ENCODE measurements at regions not wholly inside any gene's neighbourhood (a gene's known extent, or its start where the extent isn't known, plus 50 kb on each side); places are given as distances from the start of the nearest gene placed in this dataset.

GRCh38 chr1:221888801-221889200 is 146.9 kb upstream of the DUSP10 start:
- H3K18ac ChIP-seq (ENCODE audit: low read depth in 1 of 2, low read length in 2 of 2) = peak overlapping the region in 1 of 2 experiments; percentile 0
- no peak overlapping the region for H3K27ac ChIP-seq (ENCODE audit: low read length, poor library complexity, severe bottlenecking)
- H2BK120ac ChIP-seq (ENCODE audit: low read depth, low read length) = no peak overlapping the region
- no peak overlapping the region for H3K4me3 ChIP-seq (ENCODE audit: insufficient read depth in 1 of 2, low read depth in 1 of 2, low read length in 2 of 2)
- H2AFZ ChIP-seq (ENCODE audit: low read depth, low read length) = no peak overlapping the region
- H3K4ac ChIP-seq (ENCODE audit: low read depth in 1 of 2, low read length in 2 of 2) = no peak overlapping the region
- no peaks in the 10 kb centered on the region for H3K79me1 ChIP-seq (replicated peaks; ENCODE audit: low read length, poor library complexity, severe bottlenecking)
- peak overlapping the region; percentile 5 to 38 for H2BK12ac ChIP-seq (ENCODE audit: low read length in 2 of 2)
- H2BK15ac ChIP-seq (ENCODE audit: low read depth, poor library complexity, severe bottlenecking) = no peak overlapping the region
- WGBS = 97% methylated on average over 5 of the region's 5 CpGs
- H3K4me1 ChIP-seq (ENCODE audit: control insufficient read depth, insufficient read depth, low read depth, low read length) = peaks cover 7% of the 10 kb centered on the region
- no peak overlapping the region for H3K23ac ChIP-seq (ENCODE audit: low read length in 2 of 2)
- no peak overlapping the region for H3K9ac ChIP-seq (ENCODE audit: low read length)
- H2AK5ac ChIP-seq (ENCODE audit: low read length, severe bottlenecking) = no peak overlapping the region
- H3K9me3 ChIP-seq (ENCODE audit: control insufficient read depth, low read length) = no peaks in the 10 kb centered on the region
- H4K91ac ChIP-seq (ENCODE audit: low read length) = peak overlapping the region; percentile 65
- no peak overlapping the region for H2BK5ac ChIP-seq (ENCODE audit: low read depth, low read length, poor library complexity, severe bottlenecking)
- H3K14ac ChIP-seq (ENCODE audit: low read length in 2 of 2) = no peak overlapping the region
- no peaks in the 10 kb centered on the region for H3K27me3 ChIP-seq (ENCODE audit: control insufficient read depth in 1 of 2, insufficient read depth in 1 of 2, low read length in 2 of 2)
- no peaks in the 10 kb centered on the region for H3K36me3 ChIP-seq (ENCODE audit: control insufficient read depth in 1 of 2, insufficient read depth in 2 of 2, low read depth in 1 of 2, low read length in 2 of 2)
- H4K8ac ChIP-seq (ENCODE audit: low read length) = no peak overlapping the region
- H3K4me2 ChIP-seq (ENCODE audit: low read length, poor library complexity, severe bottlenecking) = no peak overlapping the region
- no peak for DNase-seq

GRCh38 chr1:221888218-221888617 is 146.3 kb upstream of the DUSP10 start:
- peak overlapping the region in 1 of 2 experiments; percentile 5 for H2BK12ac ChIP-seq (ENCODE audit: low read length in 2 of 2)
- H3K79me1 ChIP-seq (replicated peaks; ENCODE audit: low read length, poor library complexity, severe bottlenecking) = no peaks in the 10 kb centered on the region
- no peak overlapping the region for H3K23ac ChIP-seq (ENCODE audit: low read length in 2 of 2)
- no peaks in the 10 kb centered on the region for H3K9me3 ChIP-seq (ENCODE audit: control insufficient read depth, low read length)
- H3K9ac ChIP-seq (ENCODE audit: low read length) = no peak overlapping the region
- H3K27me3 ChIP-seq (ENCODE audit: control insufficient read depth in 1 of 2, insufficient read depth in 1 of 2, low read length in 2 of 2) = no peaks in the 10 kb centered on the region
- H3K4me1 ChIP-seq (ENCODE audit: control insufficient read depth, insufficient read depth, low read depth, low read length) = peaks cover 7% of the 10 kb centered on the region
- H2BK15ac ChIP-seq (ENCODE audit: low read depth, poor library complexity, severe bottlenecking) = no peak overlapping the region
- no peak overlapping the region for H2BK5ac ChIP-seq (ENCODE audit: low read depth, low read length, poor library complexity, severe bottlenecking)
- WGBS = 93% methylated on average over 11 of the region's 11 CpGs
- H4K91ac ChIP-seq (ENCODE audit: low read length) = peak overlapping the region; percentile 65
- no peaks in the 10 kb centered on the region for H3K36me3 ChIP-seq (ENCODE audit: control insufficient read depth in 1 of 2, insufficient read depth in 2 of 2, low read depth in 1 of 2, low read length in 2 of 2)
- H2AFZ ChIP-seq (ENCODE audit: low read depth, low read length) = no peak overlapping the region
- H3K4me3 ChIP-seq (ENCODE audit: insufficient read depth in 1 of 2, low read depth in 1 of 2, low read length in 2 of 2) = no peak overlapping the region
- H2BK120ac ChIP-seq (ENCODE audit: low read depth, low read length) = no peak overlapping the region
- H3K4me2 ChIP-seq (ENCODE audit: low read length, poor library complexity, severe bottlenecking) = no peak overlapping the region
- no peak overlapping the region for H3K27ac ChIP-seq (ENCODE audit: low read length, poor library complexity, severe bottlenecking)
- H3K4ac ChIP-seq (ENCODE audit: low read depth in 1 of 2, low read length in 2 of 2) = no peak overlapping the region
- no peak overlapping the region for H2AK5ac ChIP-seq (ENCODE audit: low read length, severe bottlenecking)
- no peak overlapping the region for H3K14ac ChIP-seq (ENCODE audit: low read length in 2 of 2)
- no peak overlapping the region for H3K18ac ChIP-seq (ENCODE audit: low read depth in 1 of 2, low read length in 2 of 2)
- H4K8ac ChIP-seq (ENCODE audit: low read length) = no peak overlapping the region
- DNase-seq = no peak

DNA sequence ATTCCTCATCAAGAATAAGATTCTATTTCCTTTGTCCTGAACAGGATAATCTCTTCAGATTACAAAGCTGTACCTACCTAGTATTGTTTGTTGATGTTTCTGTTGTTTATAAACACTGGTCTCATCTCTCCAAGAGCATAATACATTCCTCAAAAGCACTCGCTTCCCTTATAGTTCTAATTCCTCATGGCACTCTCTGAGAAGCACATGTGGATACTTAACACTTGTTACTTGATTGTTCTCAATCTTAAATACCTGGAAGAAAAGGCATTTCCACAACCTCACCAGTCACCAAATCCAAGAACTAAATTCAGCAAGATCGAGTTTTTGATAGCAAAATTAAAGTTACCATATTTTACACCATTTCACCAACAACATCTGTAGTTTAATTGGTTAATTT is 145.9 kb upstream of the DUSP10 start:
- H3K79me1 ChIP-seq (replicated peaks; ENCODE audit: low read length, poor library complexity, severe bottlenecking) = no peaks in the 10 kb centered on the region
- DNase-seq = no peak
- no peaks in the 10 kb centered on the region for H3K9me3 ChIP-seq (ENCODE audit: control insufficient read depth, low read length)
- H3K27me3 ChIP-seq (ENCODE audit: control insufficient read depth in 1 of 2, insufficient read depth in 1 of 2, low read length in 2 of 2) = no peaks in the 10 kb centered on the region
- H2BK120ac ChIP-seq (ENCODE audit: low read depth, low read length) = no peak overlapping the region
- peaks cover 7% of the 10 kb centered on the region for H3K4me1 ChIP-seq (ENCODE audit: control insufficient read depth, insufficient read depth, low read depth, low read length)
- H3K14ac ChIP-seq (ENCODE audit: low read length in 2 of 2) = no peak overlapping the region
- no peak overlapping the region for H2BK5ac ChIP-seq (ENCODE audit: low read depth, low read length, poor library complexity, severe bottlenecking)
- H3K4me3 ChIP-seq (ENCODE audit: insufficient read depth in 1 of 2, low read depth in 1 of 2, low read length in 2 of 2) = no peak overlapping the region
- no peak overlapping the region for H4K8ac ChIP-seq (ENCODE audit: low read length)
- H3K18ac ChIP-seq (ENCODE audit: low read depth in 1 of 2, low read length in 2 of 2) = no peak overlapping the region
- no peak overlapping the region for H2AFZ ChIP-seq (ENCODE audit: low read depth, low read length)
- H3K9ac ChIP-seq (ENCODE audit: low read length) = no peak overlapping the region
- H3K4ac ChIP-seq (ENCODE audit: low read depth in 1 of 2, low read length in 2 of 2) = no peak overlapping the region
- no peak overlapping the region for H2AK5ac ChIP-seq (ENCODE audit: low read length, severe bottlenecking)
- no peak overlapping the region for H4K91ac ChIP-seq (ENCODE audit: low read length)
- WGBS = 86% methylated on average over 2 of the region's 2 CpGs
- H3K36me3 ChIP-seq (ENCODE audit: control insufficient read depth in 1 of 2, insufficient read depth in 2 of 2, low read depth in 1 of 2, low read length in 2 of 2) = no peaks in the 10 kb centered on the region
- H2BK15ac ChIP-seq (ENCODE audit: low read depth, poor library complexity, severe bottlenecking) = no peak overlapping the region
- no peak overlapping the region for H2BK12ac ChIP-seq (ENCODE audit: low read length in 2 of 2)
- no peak overlapping the region for H3K4me2 ChIP-seq (ENCODE audit: low read length, poor library complexity, severe bottlenecking)
- no peak overlapping the region for H3K27ac ChIP-seq (ENCODE audit: low read length, poor library complexity, severe bottlenecking)
- no peak overlapping the region for H3K23ac ChIP-seq (ENCODE audit: low read length in 2 of 2)

- 68% methylated on average over 2 of the region's 3 CpGs for WGBS
- Histone ChIP-seq H3K4ac (ENCODE audit: low read depth in 1 of 2, low read length in 2 of 2) (no peak overlapping the region), H3K9ac (ENCODE audit: low read length) (peak overlapping the region; percentile 5), H3K9me3 (ENCODE audit: control insufficient read depth, low read length) (no peaks in the 10 kb centered on the region), H3K79me1 (replicated peaks; ENCODE audit: low read length, poor library complexity, severe bottlenecking) (no peaks in the 10 kb centered on the region), H2BK12ac (ENCODE audit: low read length in 2 of 2) (no peak overlapping the region), H3K14ac (ENCODE audit: low read length in 2 of 2) (no peak overlapping the region), H2AFZ (ENCODE audit: low read depth, low read length) (no peak overlapping the region), H2BK120ac (ENCODE audit: low read depth, low read length) (no peak overlapping the region), H3K4me3 (ENCODE audit: insufficient read depth in 1 of 2, low read depth in 1 of 2, low read length in 2 of 2) (no peak overlapping the region), H3K27ac (ENCODE audit: low read length, poor library complexity, severe bottlenecking) (no peak overlapping the region), H3K4me2 (ENCODE audit: low read length, poor library complexity, severe bottlenecking) (no peak overlapping the region), H3K36me3 (ENCODE audit: control insufficient read depth in 1 of 2, insufficient read depth in 2 of 2, low read depth in 1 of 2, low read length in 2 of 2) (no peaks in the 10 kb centered on the region), H3K23ac (ENCODE audit: low read length in 2 of 2) (no peak overlapping the region), H2BK15ac (ENCODE audit: low read depth, poor library complexity, severe bottlenecking) (no peak overlapping the region), H2AK5ac (ENCODE audit: low read length, severe bottlenecking) (no peak overlapping the region), H4K8ac (ENCODE audit: low read length) (no peak overlapping the region), H3K18ac (ENCODE audit: low read depth in 1 of 2, low read length in 2 of 2) (no peak overlapping the region), H4K91ac (ENCODE audit: low read length) (no peak overlapping the region), H2BK5ac (ENCODE audit: low read depth, low read length, poor library complexity, severe bottlenecking) (no peak overlapping the region), H3K4me1 (ENCODE audit: control insufficient read depth, insufficient read depth, low read depth, low read length) (peaks cover 7% of the 10 kb centered on the region), H3K27me3 (ENCODE audit: control insufficient read depth in 1 of 2, insufficient read depth in 1 of 2, low read length in 2 of 2) (no peaks in the 10 kb centered on the region)
- DNase-seq = no peak
Observed at GRCh38 chr1:221887415-221887746, 145.5 kb upstream of the DUSP10 start.

All from mesenchymal stem cell (in vitro differentiated cells and primary cell).